VCaP (cell line): ENCODE measurements at regions not wholly inside any gene's neighbourhood (a gene's known extent, or its start where the extent isn't known, plus 50 kb on each side); places are given as distances from the start of the nearest gene placed in this dataset.

Source experiments
- H3K27ac ChIP-seq: fragments of 450-650 bp; 2 replicates; pipeline ENCODE4 v1.5.1; 2017
- TF ChIP-seq, protein P1 (sequence below): fragments of 450-650 bp; conservative IDR thresholded peaks from 2 replicates; pipeline ENCODE4 v1.5.1; 2017; ENCODE audit warnings: mild to moderate bottlenecking, moderate library complexity

DNA sequence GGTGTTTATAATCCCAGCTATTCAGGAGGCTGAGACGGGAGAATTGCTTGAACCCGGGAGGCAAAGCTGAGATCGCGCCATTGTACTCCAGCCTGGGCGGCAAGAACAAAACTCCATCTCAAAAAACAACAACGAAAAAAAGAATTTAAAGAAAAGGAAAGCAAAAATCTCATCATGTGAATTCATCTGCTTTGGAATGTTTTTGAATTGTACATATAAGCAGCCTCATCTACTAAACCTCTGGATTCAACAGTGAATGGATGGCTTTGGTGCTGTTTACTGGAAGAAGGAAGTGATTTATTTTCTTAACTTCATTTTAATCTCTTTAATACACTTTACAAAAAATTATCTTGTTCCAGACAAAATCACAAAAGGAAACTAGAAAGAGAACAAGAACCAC is 51.8 kb upstream of the PNRC1 start:
- TF ChIP-seq, protein P1, sequence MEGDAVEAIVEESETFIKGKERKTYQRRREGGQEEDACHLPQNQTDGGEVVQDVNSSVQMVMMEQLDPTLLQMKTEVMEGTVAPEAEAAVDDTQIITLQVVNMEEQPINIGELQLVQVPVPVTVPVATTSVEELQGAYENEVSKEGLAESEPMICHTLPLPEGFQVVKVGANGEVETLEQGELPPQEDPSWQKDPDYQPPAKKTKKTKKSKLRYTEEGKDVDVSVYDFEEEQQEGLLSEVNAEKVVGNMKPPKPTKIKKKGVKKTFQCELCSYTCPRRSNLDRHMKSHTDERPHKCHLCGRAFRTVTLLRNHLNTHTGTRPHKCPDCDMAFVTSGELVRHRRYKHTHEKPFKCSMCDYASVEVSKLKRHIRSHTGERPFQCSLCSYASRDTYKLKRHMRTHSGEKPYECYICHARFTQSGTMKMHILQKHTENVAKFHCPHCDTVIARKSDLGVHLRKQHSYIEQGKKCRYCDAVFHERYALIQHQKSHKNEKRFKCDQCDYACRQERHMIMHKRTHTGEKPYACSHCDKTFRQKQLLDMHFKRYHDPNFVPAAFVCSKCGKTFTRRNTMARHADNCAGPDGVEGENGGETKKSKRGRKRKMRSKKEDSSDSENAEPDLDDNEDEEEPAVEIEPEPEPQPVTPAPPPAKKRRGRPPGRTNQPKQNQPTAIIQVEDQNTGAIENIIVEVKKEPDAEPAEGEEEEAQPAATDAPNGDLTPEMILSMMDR: no peak
- peak overlapping the region; percentile 68 for H3K27ac ChIP-seq

DNA sequence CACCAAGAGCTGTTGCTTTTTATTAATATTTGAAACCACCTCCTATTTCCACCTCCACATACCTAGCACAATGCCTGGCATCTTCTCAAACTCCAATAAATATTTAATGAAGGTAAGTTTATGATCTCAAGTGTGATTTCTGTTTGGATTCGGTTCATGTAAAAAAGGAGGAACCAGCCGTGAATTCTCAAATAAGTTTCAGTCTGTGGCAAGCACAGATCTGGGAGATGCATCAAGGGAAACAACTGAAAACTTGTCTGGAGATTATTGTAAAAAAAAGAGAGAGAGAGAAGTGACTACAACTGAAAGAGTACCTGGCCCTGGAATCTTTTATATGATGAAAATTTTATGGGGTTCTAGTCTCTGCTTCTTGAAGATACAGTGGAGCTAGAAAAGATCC is 52.8 kb upstream of the PNRC1 start:
- H3K27ac ChIP-seq: peak overlapping the region; percentile 68
- TF ChIP-seq, protein P1: no peak

DNA sequence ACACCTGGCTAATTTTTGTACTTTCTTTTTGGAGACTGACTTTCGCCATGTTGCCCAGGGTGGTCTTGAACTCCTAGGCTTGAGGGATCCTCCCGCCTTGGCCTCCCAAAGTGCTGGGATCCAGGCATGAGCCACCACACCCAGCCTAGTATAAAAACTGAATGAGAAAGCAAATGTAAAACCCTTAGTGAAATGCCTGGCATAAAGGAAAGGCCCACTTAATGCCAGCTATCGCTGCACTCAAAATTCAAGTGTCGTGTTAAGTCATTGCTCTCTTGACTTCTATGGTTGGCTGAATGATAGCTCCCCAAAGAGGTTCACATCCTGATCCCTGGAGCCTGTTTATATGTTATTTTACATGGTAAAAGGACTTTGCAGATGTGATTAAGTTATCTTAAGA is 54.4 kb upstream of the PNRC1 start:
- H3K27ac ChIP-seq: peak overlapping the region; percentile 84; the same call in 1 of the 2 replicates
- TF ChIP-seq, protein P1: no peak

DNA sequence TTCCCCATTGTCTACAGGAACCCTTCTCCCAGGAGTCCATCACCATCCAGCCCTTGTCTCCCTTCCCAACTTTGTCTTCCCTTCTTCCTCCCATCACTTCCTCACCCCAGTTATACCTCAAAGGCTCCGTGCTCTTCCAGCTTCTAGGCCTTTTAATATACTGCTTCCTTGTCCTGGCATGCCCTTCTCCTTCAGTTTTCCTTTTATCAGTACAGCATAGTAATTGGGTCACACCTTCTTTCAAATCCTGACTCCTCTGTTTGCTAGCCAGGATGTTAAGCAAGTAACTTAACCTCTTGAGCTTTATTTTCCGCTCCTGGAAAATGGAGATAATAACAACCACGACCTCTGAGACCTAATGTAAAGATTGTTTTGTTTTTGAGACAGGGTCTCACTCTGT is 54.9 kb upstream of the PNRC1 start:
- TF ChIP-seq, protein P1: no peak
- H3K27ac ChIP-seq: peak overlapping the region; percentile 84; the same call in 1 of the 2 replicates

DNA sequence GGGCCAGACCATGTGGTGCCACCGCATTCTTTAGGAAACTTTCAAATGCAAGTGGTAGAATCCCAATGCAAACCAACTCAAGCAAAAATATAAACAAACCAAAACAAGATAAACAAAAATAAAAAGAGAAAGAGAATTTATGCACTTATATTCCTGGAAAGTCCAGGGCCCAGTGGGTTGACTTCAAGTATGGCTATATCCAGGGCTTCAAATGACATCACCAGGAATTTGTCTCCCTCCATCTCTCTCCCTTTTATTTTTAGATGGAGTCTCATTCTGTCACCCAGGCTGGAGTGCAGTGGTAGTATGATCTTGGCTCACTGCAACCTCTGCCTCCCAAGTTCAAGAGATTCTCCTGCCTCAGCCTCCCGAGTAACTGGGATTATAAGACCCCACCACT is 56.1 kb upstream of the PNRC1 start:
- TF ChIP-seq, protein P1: no peak
- H3K27ac ChIP-seq: peak overlapping the region; percentile 84

DNA sequence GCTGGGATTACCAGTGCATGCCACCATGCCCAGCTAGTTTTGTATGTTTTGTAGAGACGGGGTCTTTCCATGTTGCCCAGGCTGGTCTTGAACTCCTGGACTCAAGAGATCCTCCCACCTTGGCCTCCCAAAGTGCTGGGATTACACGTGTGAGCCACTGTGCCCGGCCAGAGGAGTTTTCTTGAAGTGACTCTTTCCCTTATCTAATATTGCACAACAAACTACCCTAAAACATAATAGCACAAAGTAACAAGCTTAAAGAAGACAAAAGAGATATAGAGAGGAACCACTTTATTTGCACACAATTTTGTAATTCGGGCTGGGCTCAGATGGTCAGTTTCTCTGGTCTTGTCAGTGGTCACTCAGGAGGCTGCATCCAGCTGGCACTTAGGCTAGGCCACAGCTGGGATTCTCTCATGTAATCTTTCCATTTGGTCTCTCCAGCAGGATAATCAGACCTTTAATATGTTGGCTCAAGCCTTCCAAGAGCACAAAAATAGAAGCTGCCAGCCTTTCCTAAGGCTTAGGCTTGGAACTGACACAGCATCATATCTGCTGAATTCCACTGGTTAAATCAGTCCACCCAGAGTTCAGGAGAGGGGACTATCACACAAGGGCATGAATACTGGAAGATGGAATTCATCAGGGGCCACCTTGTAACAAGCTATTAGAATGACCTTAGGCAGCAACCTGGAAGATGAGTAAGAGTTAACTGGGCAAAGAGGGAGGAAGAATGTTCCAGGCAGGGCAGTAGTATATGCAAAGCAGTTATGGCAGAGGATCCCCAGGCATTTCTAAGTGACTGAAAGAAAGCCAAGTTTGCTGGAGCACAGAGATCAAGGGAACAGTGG is 56.7 kb upstream of the PNRC1 start:
- H3K27ac ChIP-seq: peak overlapping the region; percentile 84
- TF ChIP-seq, protein P1: no peak

DNA sequence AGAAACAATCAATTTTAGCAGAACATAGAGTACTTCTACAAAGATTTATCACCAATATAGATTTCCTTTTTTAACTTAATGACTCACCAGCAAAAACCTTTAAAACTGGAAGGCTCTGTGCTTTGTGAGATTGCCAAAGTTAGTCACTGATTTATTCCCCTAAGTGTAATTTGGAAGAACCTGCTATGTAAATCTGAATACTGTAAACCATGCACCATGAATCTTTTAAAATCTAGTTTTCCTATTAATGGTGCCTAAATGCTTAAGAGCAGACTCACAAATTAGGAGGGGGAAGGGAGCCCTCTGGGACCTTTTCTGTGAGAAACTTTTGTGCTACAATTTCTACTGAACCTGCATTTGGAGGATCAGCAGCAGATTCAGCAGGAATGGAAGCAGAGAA is 57.8 kb upstream of the PNRC1 start:
- peak overlapping the region; percentile 84 for H3K27ac ChIP-seq
- TF ChIP-seq, protein P1: no peak
